ENCODE measurements at regions not wholly inside any gene's neighbourhood (a gene's known extent, or its start where the extent isn't known, plus 50 kb on each side); places are given as distances from the start of the nearest gene placed in this dataset.

DNA sequence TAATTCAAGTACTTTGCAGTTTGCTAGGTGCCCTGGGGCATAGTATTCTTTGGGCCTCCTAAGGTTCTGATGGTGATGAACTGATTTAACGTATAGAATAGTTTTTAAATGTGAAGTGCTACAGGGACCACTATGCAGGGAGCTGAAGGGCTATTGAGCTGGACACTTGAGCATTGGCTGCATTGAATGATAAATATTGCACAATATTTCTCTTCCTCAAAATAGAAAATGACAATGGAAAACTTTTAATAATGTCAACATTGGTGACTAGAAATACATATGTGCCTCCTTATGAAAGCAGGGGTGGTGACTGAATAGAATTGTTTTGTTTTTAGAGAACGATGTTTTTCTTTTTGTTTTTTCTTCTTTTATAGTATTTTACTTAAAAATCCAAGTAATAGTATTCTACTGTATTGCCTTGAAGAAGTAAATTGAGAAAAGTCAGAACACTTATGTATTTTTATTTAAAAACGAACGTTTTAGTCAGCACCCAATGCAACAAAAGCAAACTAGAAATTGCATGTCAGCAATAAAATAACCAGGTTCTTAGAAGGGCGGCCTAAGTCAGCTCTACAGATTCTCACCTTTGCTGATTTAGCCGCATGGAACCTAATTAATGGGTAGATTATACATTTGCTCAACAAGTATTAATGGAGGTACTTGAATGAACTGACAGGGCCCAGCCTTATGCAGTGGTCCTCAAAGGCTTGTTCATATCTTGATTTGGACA is 244.0 kb upstream of the KLF6 start (continued):
- TF ChIP-seq SMC3 (conservative IDR thresholded peaks at IDR 0.05; ENCODE audit: insufficient read depth, low read depth, low read length) (no peak), ZNF143 (CRISPR knock-in tag; IDR thresholded peaks at IDR 0.05) (no peak), SIN3B (IDR thresholded peaks at IDR 0.05; ENCODE audit: low read depth) (no peak), POLR3G (IDR thresholded peaks at IDR 0.05; ENCODE audit: extremely low read depth, insufficient read length, insufficient replicate concordance) (no peak), MTF1 (CRISPR knock-in tag; IDR thresholded peaks at IDR 0.05; ENCODE audit: borderline replicate concordance) (no peak)
- TF ChIP-seq, protein P1, sequence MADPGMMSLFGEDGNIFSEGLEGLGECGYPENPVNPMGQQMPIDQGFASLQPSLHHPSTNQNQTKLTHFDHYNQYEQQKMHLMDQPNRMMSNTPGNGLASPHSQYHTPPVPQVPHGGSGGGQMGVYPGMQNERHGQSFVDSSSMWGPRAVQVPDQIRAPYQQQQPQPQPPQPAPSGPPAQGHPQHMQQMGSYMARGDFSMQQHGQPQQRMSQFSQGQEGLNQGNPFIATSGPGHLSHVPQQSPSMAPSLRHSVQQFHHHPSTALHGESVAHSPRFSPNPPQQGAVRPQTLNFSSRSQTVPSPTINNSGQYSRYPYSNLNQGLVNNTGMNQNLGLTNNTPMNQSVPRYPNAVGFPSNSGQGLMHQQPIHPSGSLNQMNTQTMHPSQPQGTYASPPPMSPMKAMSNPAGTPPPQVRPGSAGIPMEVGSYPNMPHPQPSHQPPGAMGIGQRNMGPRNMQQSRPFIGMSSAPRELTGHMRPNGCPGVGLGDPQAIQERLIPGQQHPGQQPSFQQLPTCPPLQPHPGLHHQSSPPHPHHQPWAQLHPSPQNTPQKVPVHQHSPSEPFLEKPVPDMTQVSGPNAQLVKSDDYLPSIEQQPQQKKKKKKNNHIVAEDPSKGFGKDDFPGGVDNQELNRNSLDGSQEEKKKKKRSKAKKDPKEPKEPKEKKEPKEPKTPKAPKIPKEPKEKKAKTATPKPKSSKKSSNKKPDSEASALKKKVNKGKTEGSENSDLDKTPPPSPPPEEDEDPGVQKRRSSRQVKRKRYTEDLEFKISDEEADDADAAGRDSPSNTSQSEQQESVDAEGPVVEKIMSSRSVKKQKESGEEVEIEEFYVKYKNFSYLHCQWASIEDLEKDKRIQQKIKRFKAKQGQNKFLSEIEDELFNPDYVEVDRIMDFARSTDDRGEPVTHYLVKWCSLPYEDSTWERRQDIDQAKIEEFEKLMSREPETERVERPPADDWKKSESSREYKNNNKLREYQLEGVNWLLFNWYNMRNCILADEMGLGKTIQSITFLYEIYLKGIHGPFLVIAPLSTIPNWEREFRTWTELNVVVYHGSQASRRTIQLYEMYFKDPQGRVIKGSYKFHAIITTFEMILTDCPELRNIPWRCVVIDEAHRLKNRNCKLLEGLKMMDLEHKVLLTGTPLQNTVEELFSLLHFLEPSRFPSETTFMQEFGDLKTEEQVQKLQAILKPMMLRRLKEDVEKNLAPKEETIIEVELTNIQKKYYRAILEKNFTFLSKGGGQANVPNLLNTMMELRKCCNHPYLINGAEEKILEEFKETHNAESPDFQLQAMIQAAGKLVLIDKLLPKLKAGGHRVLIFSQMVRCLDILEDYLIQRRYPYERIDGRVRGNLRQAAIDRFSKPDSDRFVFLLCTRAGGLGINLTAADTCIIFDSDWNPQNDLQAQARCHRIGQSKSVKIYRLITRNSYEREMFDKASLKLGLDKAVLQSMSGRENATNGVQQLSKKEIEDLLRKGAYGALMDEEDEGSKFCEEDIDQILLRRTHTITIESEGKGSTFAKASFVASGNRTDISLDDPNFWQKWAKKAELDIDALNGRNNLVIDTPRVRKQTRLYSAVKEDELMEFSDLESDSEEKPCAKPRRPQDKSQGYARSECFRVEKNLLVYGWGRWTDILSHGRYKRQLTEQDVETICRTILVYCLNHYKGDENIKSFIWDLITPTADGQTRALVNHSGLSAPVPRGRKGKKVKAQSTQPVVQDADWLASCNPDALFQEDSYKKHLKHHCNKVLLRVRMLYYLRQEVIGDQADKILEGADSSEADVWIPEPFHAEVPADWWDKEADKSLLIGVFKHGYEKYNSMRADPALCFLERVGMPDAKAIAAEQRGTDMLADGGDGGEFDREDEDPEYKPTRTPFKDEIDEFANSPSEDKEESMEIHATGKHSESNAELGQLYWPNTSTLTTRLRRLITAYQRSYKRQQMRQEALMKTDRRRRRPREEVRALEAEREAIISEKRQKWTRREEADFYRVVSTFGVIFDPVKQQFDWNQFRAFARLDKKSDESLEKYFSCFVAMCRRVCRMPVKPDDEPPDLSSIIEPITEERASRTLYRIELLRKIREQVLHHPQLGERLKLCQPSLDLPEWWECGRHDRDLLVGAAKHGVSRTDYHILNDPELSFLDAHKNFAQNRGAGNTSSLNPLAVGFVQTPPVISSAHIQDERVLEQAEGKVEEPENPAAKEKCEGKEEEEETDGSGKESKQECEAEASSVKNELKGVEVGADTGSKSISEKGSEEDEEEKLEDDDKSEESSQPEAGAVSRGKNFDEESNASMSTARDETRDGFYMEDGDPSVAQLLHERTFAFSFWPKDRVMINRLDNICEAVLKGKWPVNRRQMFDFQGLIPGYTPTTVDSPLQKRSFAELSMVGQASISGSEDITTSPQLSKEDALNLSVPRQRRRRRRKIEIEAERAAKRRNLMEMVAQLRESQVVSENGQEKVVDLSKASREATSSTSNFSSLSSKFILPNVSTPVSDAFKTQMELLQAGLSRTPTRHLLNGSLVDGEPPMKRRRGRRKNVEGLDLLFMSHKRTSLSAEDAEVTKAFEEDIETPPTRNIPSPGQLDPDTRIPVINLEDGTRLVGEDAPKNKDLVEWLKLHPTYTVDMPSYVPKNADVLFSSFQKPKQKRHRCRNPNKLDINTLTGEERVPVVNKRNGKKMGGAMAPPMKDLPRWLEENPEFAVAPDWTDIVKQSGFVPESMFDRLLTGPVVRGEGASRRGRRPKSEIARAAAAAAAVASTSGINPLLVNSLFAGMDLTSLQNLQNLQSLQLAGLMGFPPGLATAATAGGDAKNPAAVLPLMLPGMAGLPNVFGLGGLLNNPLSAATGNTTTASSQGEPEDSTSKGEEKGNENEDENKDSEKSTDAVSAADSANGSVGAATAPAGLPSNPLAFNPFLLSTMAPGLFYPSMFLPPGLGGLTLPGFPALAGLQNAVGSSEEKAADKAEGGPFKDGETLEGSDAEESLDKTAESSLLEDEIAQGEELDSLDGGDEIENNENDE (IDR thresholded peaks at IDR 0.05; ENCODE audit: low read depth, low read length): no peak
- TF ChIP-seq, protein P2, sequence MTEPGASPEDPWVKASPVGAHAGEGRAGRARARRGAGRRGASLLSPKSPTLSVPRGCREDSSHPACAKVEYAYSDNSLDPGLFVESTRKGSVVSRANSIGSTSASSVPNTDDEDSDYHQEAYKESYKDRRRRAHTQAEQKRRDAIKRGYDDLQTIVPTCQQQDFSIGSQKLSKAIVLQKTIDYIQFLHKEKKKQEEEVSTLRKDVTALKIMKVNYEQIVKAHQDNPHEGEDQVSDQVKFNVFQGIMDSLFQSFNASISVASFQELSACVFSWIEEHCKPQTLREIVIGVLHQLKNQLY (CRISPR knock-in tag; conservative IDR thresholded peaks at IDR 0.05): no peak
- TF ChIP-seq, protein P3, sequence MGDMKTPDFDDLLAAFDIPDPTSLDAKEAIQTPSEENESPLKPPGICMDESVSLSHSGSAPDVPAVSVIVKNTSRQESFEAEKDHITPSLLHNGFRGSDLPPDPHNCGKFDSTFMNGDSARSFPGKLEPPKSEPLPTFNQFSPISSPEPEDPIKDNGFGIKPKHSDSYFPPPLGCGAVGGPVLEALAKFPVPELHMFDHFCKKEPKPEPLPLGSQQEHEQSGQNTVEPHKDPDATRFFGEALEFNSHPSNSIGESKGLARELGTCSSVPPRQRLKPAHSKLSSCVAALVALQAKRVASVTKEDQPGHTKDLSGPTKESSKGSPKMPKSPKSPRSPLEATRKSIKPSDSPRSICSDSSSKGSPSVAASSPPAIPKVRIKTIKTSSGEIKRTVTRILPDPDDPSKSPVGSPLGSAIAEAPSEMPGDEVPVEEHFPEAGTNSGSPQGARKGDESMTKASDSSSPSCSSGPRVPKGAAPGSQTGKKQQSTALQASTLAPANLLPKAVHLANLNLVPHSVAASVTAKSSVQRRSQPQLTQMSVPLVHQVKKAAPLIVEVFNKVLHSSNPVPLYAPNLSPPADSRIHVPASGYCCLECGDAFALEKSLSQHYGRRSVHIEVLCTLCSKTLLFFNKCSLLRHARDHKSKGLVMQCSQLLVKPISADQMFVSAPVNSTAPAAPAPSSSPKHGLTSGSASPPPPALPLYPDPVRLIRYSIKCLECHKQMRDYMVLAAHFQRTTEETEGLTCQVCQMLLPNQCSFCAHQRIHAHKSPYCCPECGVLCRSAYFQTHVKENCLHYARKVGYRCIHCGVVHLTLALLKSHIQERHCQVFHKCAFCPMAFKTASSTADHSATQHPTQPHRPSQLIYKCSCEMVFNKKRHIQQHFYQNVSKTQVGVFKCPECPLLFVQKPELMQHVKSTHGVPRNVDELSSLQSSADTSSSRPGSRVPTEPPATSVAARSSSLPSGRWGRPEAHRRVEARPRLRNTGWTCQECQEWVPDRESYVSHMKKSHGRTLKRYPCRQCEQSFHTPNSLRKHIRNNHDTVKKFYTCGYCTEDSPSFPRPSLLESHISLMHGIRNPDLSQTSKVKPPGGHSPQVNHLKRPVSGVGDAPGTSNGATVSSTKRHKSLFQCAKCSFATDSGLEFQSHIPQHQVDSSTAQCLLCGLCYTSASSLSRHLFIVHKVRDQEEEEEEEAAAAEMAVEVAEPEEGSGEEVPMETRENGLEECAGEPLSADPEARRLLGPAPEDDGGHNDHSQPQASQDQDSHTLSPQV (IDR thresholded peaks at IDR 0.05): no peak
- TF ChIP-seq, protein P4, sequence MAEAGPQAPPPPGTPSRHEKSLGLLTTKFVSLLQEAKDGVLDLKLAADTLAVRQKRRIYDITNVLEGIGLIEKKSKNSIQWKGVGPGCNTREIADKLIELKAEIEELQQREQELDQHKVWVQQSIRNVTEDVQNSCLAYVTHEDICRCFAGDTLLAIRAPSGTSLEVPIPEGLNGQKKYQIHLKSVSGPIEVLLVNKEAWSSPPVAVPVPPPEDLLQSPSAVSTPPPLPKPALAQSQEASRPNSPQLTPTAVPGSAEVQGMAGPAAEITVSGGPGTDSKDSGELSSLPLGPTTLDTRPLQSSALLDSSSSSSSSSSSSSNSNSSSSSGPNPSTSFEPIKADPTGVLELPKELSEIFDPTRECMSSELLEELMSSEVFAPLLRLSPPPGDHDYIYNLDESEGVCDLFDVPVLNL (CRISPR knock-in tag; IDR thresholded peaks at IDR 0.05; ENCODE audit: low read depth): no peak

Data from K562 (cell line).